ENCODE measurements at regions not wholly inside any gene's neighbourhood (a gene's known extent, or its start where the extent isn't known, plus 50 kb on each side); places are given as distances from the start of the nearest gene placed in this dataset.

DNA sequence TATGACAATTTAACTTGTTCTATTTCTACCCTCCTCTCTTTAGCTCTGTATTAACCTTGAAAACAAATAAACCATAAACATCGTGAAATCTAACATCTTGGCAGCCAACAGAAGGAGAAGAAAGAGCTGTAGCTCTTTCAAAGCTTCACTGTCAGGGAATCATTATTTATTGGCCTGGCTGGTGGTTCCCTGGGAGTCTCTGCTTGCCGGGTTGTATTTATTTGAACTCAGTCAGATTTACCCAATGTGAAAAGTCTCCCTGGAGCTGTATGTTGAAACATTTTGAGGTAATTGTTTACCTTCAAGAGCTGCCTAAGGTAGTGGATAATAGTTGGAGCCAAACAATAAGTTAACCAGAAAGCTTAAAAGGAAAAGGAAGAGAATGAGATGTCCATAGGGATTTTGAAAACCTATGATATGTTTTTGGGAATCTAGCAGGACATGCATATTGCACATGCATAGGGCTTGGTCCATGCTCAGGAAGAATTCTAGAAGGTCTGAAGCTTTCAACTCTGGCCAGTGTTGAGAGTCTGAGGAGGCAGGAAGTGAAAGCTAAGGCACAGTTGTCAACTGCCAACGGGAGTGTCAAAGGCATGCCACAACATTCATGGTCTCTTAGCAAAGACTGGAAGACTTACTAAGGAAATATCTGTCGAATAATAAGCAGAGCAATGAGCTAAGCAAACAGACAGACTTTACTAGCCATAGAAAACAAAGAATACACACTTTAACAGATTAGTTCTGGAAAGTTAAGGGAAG, 621.6 kb downstream of the PCDH7 start:
- intact Hi-C loops (cut with micrococcal nuclease) = no loop called here
- Mint-ChIP-seq H3K27ac (no peak overlapping the region), H3K27me3 (ENCODE audit: low read depth) (no peaks in the 10 kb centered on the region), H3K4me3 (no peak overlapping the region), H3K9me3 (peaks cover 26% of the 10 kb centered on the region), H3K36me3 (ENCODE audit: low read depth) (peaks cover 2% of the 10 kb centered on the region), H3K4me1 (ENCODE audit: low read depth) (no peaks in the 10 kb centered on the region)
- CTCF ChIA-PET = no interaction called here
- no peak for DNase-seq

DNA sequence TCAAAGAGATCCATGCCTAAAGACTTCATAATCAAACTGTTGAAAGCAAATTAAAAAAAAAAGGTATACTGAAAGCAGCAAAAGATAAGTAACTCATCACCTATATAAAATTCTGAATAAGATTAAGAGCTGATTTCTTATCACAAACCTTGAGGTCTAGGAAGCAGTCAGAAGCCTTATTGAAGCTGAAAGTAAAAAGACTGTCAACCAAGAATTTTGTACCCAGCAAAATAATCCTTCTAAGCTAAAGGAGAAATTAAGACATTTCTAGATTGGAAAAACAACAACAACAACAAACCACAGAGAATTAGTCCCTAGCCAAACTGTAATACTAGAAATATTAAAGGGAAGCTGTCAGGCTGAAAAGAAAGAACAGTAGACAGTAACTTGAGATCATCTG, 622.9 kb downstream of the PCDH7 start:
- intact Hi-C loops (cut with micrococcal nuclease) = no loop called here
- H3K4me1 Mint-ChIP-seq (ENCODE audit: low read depth) = no peaks in the 10 kb centered on the region
- no peak overlapping the region for H3K27ac Mint-ChIP-seq
- no peak for DNase-seq
- peaks cover 2% of the 10 kb centered on the region for H3K36me3 Mint-ChIP-seq (ENCODE audit: low read depth)
- no peaks in the 10 kb centered on the region for H3K27me3 Mint-ChIP-seq (ENCODE audit: low read depth)
- CTCF ChIA-PET = no interaction called here
- no peak overlapping the region for H3K4me3 Mint-ChIP-seq
- peaks cover 25% of the 10 kb centered on the region for H3K9me3 Mint-ChIP-seq

DNA sequence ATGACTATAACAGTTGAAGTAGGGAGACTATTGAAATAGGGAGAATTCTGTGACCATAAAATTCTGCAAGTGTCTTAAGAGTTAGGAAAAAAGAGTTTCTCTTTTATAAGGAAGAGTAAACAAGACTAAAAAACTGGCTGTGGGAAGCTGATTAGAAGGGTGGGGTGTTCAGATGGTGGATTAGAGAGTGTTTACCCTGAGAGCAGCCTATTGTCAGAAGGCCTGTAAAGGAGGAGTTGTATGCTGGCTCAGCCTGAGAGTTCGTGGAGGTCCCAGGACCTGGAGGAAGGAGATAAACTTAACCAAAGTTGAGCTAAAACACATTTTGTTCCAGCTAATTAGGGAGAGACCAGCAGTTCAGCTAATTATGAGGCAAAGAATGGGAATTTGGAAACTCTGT, 629.7 kb downstream of the PCDH7 start:
- Mint-ChIP-seq H3K27ac (no peak overlapping the region), H3K4me1 (ENCODE audit: low read depth) (no peaks in the 10 kb centered on the region)
- CTCF ChIA-PET = no interaction called here

DNA sequence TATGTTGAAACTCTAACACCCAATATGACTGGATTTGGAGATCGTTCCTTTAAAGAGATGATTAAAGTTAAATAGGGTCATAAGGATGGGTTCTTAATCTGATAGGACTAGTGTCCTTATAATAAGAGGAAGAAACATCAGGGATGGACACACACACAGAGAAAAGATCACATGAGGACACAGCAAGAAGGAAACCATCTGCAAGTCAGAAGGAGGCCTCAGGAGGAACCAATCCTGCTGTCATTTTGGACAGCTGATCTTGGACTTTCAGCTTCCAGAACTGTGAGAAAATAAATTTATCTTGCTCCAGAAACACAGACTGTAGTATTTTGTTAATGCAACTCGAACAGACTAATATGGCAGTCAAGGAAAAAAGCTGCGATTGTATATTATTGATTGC, 631.5 kb downstream of the PCDH7 start:
- Mint-ChIP-seq H3K4me3 (no peak overlapping the region), H3K27ac (no peak overlapping the region), H3K27me3 (ENCODE audit: low read depth) (no peaks in the 10 kb centered on the region), H3K9me3 (peaks cover 4% of the 10 kb centered on the region), H3K36me3 (ENCODE audit: low read depth) (no peaks in the 10 kb centered on the region), H3K4me1 (ENCODE audit: low read depth) (no peaks in the 10 kb centered on the region)
- CTCF ChIA-PET = no interaction called here
- DNase-seq = no peak
- intact Hi-C loops (cut with micrococcal nuclease) = no loop called here

More for the DNA sequence above, 629.7 kb downstream of the PCDH7 start:
- no peak for DNase-seq
- intact Hi-C loops (cut with micrococcal nuclease) = no loop called here
- Mint-ChIP-seq H3K27me3 (ENCODE audit: low read depth) (no peaks in the 10 kb centered on the region), H3K9me3 (peaks cover 6% of the 10 kb centered on the region), H3K4me3 (no peak overlapping the region), H3K36me3 (ENCODE audit: low read depth) (no peaks in the 10 kb centered on the region)

DNA sequence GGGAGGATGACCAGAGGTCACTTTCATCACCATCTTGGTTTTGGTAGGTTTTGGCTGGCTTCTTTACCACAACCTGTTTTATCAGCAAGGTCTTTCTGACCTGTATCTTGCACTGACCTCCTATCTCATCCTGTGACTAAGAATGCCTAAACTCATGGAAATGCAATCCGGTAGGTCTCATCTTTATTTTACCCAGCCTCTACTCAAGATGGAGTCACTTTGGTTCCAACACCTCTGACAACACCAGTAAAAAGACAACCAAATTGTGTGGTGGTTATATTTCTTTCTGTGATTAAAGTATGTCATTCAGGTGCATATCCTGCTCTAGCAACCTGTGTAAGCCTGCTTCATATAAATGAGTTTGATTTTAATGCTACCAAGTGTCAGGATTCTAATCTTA, 636.7 kb downstream of the PCDH7 start:
- CTCF ChIA-PET = no interaction called here
- Mint-ChIP-seq H3K4me3 (no peak overlapping the region), H3K36me3 (ENCODE audit: low read depth) (no peaks in the 10 kb centered on the region), H3K9me3 (peaks cover 4% of the 10 kb centered on the region), H3K27me3 (ENCODE audit: low read depth) (no peaks in the 10 kb centered on the region), H3K4me1 (ENCODE audit: low read depth) (no peaks in the 10 kb centered on the region), H3K27ac (no peak overlapping the region)
- no peak for DNase-seq
- intact Hi-C loops (cut with micrococcal nuclease) = no loop called here

DNA sequence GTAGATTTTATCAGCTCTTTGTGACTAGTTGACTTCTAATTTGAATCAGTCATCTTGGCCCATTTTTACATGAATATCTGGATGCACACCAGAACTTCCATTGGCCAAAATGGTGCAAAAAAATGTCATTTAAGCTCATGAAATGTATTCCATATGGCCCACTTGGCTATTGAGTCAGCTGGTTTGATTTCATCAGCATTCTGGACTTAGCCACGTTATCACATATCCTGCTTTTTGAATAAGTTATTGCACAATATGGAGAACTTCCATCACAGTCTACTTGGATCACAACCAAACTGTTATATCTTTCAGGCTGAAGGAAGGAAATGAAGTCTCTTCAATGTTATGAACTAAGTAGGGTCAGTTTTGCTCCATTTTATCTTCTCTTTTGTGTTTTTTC, 640.6 kb downstream of the PCDH7 start:
- H3K9me3 Mint-ChIP-seq = peaks cover 4% of the 10 kb centered on the region
- no peaks in the 10 kb centered on the region for H3K4me1 Mint-ChIP-seq (ENCODE audit: low read depth)
- H3K27ac Mint-ChIP-seq = no peak overlapping the region
- H3K36me3 Mint-ChIP-seq (ENCODE audit: low read depth) = no peaks in the 10 kb centered on the region
- no peak for DNase-seq
- intact Hi-C loops (cut with micrococcal nuclease) = no loop called here
- no peaks in the 10 kb centered on the region for H3K27me3 Mint-ChIP-seq (ENCODE audit: low read depth)
- CTCF ChIA-PET = no interaction called here
- no peak overlapping the region for H3K4me3 Mint-ChIP-seq

DNA sequence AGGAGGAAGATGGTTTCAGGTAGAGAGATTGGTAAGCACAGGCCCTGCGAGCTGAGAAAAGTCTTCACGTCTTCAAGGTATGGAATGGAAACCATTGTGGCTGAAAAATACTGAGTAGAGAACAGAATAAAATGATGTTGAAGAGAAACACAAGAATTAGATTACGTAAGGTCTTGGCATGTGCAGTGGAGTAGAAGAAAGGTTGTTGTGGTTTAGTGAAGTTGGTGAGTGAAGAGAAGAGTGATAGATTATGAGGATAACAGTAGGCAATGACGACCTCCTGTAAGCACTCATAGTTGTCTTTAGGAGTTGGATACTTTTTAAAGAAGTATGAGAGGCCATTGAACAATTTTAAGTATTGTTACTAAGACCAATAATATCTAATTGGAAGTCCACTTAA, 642.6 kb downstream of the PCDH7 start:
- no peaks in the 10 kb centered on the region for H3K27me3 Mint-ChIP-seq (ENCODE audit: low read depth)
- CTCF ChIA-PET = no interaction called here
- H3K36me3 Mint-ChIP-seq (ENCODE audit: low read depth) = no peaks in the 10 kb centered on the region
- H3K9me3 Mint-ChIP-seq = peaks cover 4% of the 10 kb centered on the region
- no peak for DNase-seq
- intact Hi-C loops (cut with micrococcal nuclease) = no loop called here
- no peak overlapping the region for H3K27ac Mint-ChIP-seq
- H3K4me1 Mint-ChIP-seq (ENCODE audit: low read depth) = no peaks in the 10 kb centered on the region
- H3K4me3 Mint-ChIP-seq = no peak overlapping the region

DNA sequence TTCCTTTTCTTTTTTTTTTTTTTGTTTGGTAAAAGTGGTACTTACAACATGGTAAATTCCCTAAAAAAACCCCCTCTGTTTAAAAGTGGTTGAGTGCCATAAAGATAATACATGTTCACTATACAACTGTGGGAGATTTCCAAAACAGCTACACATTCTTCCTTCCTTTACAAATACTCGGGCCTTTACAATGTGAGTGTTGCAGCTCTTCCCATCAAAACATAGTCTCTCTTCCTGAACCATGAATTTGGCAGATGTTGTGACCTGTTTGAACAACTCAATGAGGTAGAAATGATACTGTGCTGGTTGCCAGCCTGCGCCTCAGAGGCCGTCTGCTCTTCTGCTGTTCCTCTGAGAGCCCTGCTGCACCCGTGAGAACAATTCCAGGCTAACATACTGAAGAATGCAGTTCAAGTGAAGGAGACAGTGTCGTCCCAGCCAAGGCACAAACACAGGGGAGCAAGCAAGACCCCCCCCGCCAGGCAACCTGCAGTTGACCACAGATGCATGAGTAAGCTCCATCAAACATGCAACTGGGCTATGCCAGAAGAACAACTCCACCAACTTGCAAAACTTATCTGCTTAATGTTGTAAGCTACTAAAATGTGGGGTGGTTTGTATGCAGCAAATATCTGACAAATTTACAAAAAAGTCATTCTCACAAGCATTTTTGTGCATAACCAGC, 645.0 kb downstream of the PCDH7 start:
- intact Hi-C loops (cut with micrococcal nuclease) = no loop called here
- no peaks in the 10 kb centered on the region for H3K27me3 Mint-ChIP-seq (ENCODE audit: low read depth)
- CTCF ChIA-PET = no interaction called here
- no peak overlapping the region for H3K27ac Mint-ChIP-seq
- no peaks in the 10 kb centered on the region for H3K4me1 Mint-ChIP-seq (ENCODE audit: low read depth)
- peaks cover 4% of the 10 kb centered on the region for H3K9me3 Mint-ChIP-seq
- no peak for DNase-seq
- H3K36me3 Mint-ChIP-seq (ENCODE audit: low read depth) = no peaks in the 10 kb centered on the region
- H3K4me3 Mint-ChIP-seq = no peak overlapping the region

DNA sequence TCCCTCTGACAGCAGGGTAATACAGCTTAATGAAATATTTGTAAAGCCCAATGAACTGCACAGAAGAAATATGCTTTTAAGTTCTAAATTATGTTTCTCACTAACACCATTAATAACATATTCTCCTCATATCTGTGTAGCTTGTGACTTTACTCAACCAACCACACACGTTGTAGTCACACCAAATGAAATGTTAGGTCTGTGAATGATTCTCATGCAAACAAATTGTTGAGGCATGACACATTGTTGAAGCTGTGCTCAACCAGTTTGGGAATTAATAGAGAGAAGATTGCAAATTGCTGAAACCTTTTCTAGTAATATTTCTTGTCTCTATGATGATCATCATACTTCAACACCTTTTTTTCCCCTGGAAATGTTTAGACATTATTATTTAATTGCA, 645.9 kb downstream of the PCDH7 start:
- Mint-ChIP-seq H3K9me3 (peaks cover 1% of the 10 kb centered on the region), H3K4me3 (no peak overlapping the region), H3K36me3 (ENCODE audit: low read depth) (no peaks in the 10 kb centered on the region), H3K4me1 (ENCODE audit: low read depth) (no peaks in the 10 kb centered on the region), H3K27ac (no peak overlapping the region), H3K27me3 (ENCODE audit: low read depth) (no peaks in the 10 kb centered on the region)
- CTCF ChIA-PET = no interaction called here
- DNase-seq = no peak
- intact Hi-C loops (cut with micrococcal nuclease) = no loop called here

DNA sequence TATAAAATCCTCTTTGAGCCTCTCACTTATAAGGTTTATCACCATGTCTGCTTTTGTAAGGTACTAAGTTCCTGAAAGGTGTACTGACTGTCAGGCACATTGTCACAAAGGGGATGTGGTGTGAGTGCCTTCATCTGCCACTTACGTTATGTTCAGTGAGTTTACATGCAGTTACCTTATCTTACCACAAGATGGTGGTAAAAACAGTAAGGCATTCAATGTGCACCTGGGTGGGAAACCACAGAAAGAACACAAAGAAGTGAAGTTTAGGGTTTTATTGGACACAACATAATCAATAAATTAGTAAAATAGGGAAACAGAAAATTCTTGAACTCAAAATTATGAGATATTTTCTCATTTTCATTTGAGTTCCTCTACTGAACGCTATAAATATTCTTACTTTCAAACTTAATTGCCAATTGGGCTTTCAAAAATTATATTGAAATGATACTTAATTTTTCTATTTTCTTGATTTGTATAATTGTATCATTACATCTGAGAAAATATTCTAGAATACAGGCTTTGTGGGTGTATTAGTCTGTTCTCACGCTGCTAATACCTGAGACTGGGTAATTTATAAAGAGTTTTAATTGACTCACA, 650.8 kb downstream of the PCDH7 start:
- intact Hi-C loops (cut with micrococcal nuclease) = no loop called here
- peak; percentile 7 for DNase-seq
- CTCF ChIA-PET = no interaction called here
- Mint-ChIP-seq H3K27me3 (ENCODE audit: low read depth) (no peaks in the 10 kb centered on the region), H3K4me1 (ENCODE audit: low read depth) (no peaks in the 10 kb centered on the region), H3K9me3 (no peaks in the 10 kb centered on the region), H3K27ac (no peak overlapping the region), H3K4me3 (no peak overlapping the region), H3K36me3 (ENCODE audit: low read depth) (no peaks in the 10 kb centered on the region)

DNA sequence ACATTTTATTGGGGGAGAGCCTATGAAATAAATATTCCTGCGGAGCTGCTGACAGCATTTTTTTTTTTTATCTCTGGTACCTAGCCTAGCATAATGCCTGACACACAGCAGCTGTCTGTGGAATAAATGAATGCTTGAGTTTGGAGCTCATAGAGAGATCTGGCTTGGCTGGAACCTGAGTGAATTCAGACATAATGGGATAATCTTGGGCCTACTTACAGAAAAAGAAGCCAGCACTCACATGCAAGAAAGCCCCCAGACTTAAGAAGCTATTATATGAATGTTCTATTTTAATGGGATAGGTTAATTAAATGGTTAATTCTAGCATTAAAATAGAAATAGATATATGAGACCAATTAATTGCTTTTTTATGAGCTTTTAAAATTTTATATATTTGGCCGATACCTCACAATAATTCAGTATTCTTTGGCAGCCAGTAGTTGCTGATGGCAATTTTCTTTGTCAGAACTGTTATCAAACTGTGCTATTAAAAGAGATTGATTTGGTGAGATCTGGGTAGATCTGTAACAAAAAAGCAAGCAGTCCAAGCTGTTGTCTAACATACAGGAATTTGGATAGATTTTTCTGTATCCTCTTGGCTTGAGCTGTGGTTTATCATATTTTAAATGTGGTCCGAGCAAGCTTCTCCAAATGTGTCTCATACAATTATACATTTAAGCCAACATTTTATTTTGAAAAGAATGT, 654.2 kb downstream of the PCDH7 start:
- CTCF ChIA-PET = no interaction called here
- Mint-ChIP-seq H3K36me3 (ENCODE audit: low read depth) (no peaks in the 10 kb centered on the region), H3K9me3 (no peaks in the 10 kb centered on the region), H3K27me3 (ENCODE audit: low read depth) (no peaks in the 10 kb centered on the region), H3K27ac (no peak overlapping the region), H3K4me1 (ENCODE audit: low read depth) (no peaks in the 10 kb centered on the region), H3K4me3 (no peak overlapping the region)
- DNase-seq = no peak
- intact Hi-C loops (cut with micrococcal nuclease) = no loop called here

DNA sequence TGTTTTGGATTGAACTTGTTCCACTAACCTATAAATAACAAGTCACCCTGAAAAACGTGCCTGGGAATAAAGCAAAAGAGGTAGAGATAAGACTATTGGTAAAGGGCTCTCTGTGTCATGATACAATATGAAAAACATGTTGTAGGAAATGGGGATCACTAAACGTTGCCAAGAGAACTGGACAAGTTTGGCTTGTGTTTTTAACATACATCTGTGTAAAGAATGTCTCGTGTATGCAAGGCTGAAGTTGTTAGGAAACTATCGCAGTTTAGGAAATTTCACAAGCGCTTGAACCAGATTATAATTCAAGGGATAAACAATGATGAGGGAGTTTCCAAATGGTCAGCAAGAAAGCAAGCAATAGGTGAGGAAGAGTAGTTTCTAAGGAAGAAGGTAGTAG, 655.8 kb downstream of the PCDH7 start:
- no peaks in the 10 kb centered on the region for H3K27me3 Mint-ChIP-seq (ENCODE audit: low read depth)
- H3K4me3 Mint-ChIP-seq = no peak overlapping the region
- H3K36me3 Mint-ChIP-seq (ENCODE audit: low read depth) = no peaks in the 10 kb centered on the region
- no peaks in the 10 kb centered on the region for H3K9me3 Mint-ChIP-seq
- CTCF ChIA-PET = no interaction called here
- DNase-seq = no peak
- no peak overlapping the region for H3K27ac Mint-ChIP-seq
- intact Hi-C loops (cut with micrococcal nuclease) = no loop called here
- no peaks in the 10 kb centered on the region for H3K4me1 Mint-ChIP-seq (ENCODE audit: low read depth)

DNA sequence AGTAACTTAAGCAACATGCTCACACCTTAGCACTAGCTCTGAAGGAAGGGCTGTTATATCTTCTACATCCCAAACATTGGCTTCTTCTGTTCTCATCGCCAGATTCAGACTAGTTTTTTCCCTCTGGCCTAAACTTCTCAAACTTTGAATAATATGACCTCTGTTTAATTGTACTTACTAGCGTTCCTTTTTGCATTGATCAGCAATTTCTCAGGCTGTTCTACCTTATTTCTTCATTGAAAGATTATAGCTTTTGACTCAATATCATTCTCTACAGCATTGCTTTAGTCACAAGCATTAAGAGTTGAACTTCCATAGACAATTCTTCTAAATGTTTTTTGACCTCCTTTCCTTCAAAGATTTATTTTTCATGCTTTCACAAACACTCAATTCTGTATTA, 659.2 kb downstream of the PCDH7 start:
- CTCF ChIA-PET = no interaction called here
- no peak for DNase-seq
- Mint-ChIP-seq H3K4me1 (ENCODE audit: low read depth) (no peaks in the 10 kb centered on the region), H3K9me3 (no peaks in the 10 kb centered on the region), H3K27me3 (ENCODE audit: low read depth) (no peaks in the 10 kb centered on the region), H3K36me3 (ENCODE audit: low read depth) (no peaks in the 10 kb centered on the region), H3K27ac (no peak overlapping the region), H3K4me3 (no peak overlapping the region)
- intact Hi-C loops (cut with micrococcal nuclease) = no loop called here
